Spleen (tissue), 11 donors: ENCODE measurements at regions not wholly inside any gene's neighbourhood (a gene's known extent, or its start where the extent isn't known, plus 50 kb on each side); places are given as distances from the start of the nearest gene placed in this dataset.

ENCODE experiments used
- DNase-seq: peaks from one replicate; pipeline ENCODE4 v3.0.0-alpha.2; 2020
- H3K27ac ChIP-seq, 8 donors: fragments of 200-600 bp; sonication (generic) in 7 of 8; 1 replicate in 4 of 8; 2 replicates in 4 of 8; pipeline versions ENCODE4 v1.5.0 to v1.8.0; 2016 to 2021; ENCODE audit warnings: inconsistent platforms in 4 of 8, mild to moderate bottlenecking in 4 of 8, moderate library complexity in 1 of 8
- H3K27me3 ChIP-seq, 7 donors: fragments of 200-600 bp; sonication (generic) in 6 of 7; replicated peaks in 1 of 7; 1 replicate in 4 of 7; 2 replicates in 3 of 7; pipeline versions ENCODE4 v1.5.0 to v1.8.0; 2016 to 2021; ENCODE audit warnings: inconsistent platforms in 3 of 7, mild to moderate bottlenecking in 1 of 7
- H3K36me3 ChIP-seq, 6 donors: fragments of 200-600 bp; sonication (generic) in 5 of 6; 1 replicate in 4 of 6; 2 replicates in 2 of 6; pipeline versions ENCODE4 v1.5.0 to v1.8.0; 2016 to 2021; ENCODE audit warnings: inconsistent platforms in 2 of 6
- H3K4me1 ChIP-seq, 6 donors: fragments of 200-600 bp; sonication (generic) in 5 of 6; 1 replicate in 3 of 6; 2 replicates in 3 of 6; pipeline versions ENCODE4 v1.5.0 to v1.8.0; 2016 to 2021; ENCODE audit warnings: inconsistent platforms in 3 of 6
- H3K4me3 ChIP-seq, 8 donors: fragments of 200-600 bp; sonication (generic) in 7 of 8; 1 replicate in 4 of 8; 2 replicates in 4 of 8; pipeline versions ENCODE4 v1.5.0 to v1.8.0; 2016 to 2021; ENCODE audit warnings: inconsistent platforms in 4 of 8, mild to moderate bottlenecking in 4 of 8, moderate library complexity in 2 of 8
- H3K9me3 ChIP-seq, 8 donors: fragments of 200-600 bp; sonication (generic) in 7 of 8; 1 replicate in 4 of 8; 2 replicates in 4 of 8; pipeline versions ENCODE4 v1.5.0 to v1.8.0; 2016 to 2021; ENCODE audit warnings: inconsistent platforms in 4 of 8
- CTCF ChIP-seq, 11 experiments: fragments of 200-600 bp in 7 of 11; fragments of 450-650 bp in 4 of 11; sonication (generic) in 4 of 11; IDR thresholded peaks in 8 of 11; conservative IDR thresholded peaks in 3 of 11; 1 replicate in 7 of 11; 2 replicates in 4 of 11; pipeline versions ENCODE4 v1.4.0 to v1.8.0; 2016 to 2021; ENCODE audit warnings: antibody characterized with exemption in 11 of 11, inconsistent platforms in 4 of 11, mild to moderate bottlenecking in 1 of 11
- POLR2A ChIP-seq, 3 donors: fragments of 450-650 bp; IDR thresholded peaks; one replicate each; pipeline ENCODE4 v1.5.1; 2017; ENCODE audit warnings: antibody characterized with exemption in 3 of 3, mild to moderate bottlenecking in 1 of 3
- POLR2AphosphoS5 ChIP-seq, 3 donors: sonication (generic); formaldehyde crosslinking; IDR thresholded peaks; one replicate each; pipeline ENCODE4 v1.5.1; 2017; ENCODE audit warnings: antibody characterized with exemption in 3 of 3
- WGBS, 5 donors: extraction: QIAGEN DNeasy Blood & Tissue Kit in 3 of 5; methylation state at CpG; one replicate each; pipeline versions ENCODE4 v1.1.5 to v1.1.7; 2013 to 2018; 5-methylcytosine and 5-hydroxymethylcytosine counted together
- intact Hi-C: fragments of 100-400 bp; cut with DNase I; formaldehyde crosslinking; loops from one replicate; pipeline ENCODE4 v1.15.0; 2023; ENCODE audit warnings: low total_unique reads
- donor health status: healthy with polysubstance abuse.
- donor health status: DM: no; HTN: no; CAD: no; lungs with moderate emphysema.
- donor health status: DM: no; HTN: no; CAD: no.
- donor health status: Bipolar disorder and iron deficiency.
- donor health status: healthy.
- donor health status: DM: no; HTN: no; CAD: no.
- donor health status: DM: yes; HTN: yes; CAD: no.

- no peaks in the 10 kb centered on the region for H3K4me1 ChIP-seq
- H3K27me3 ChIP-seq: no peaks in the 10 kb centered on the region
- no peak overlapping the region for H3K27ac ChIP-seq
- TF ChIP-seq POLR2AphosphoS5 (IDR thresholded peaks at IDR 0.05): no peak
- TF ChIP-seq POLR2A (IDR thresholded peaks at IDR 0.05): no peak
- TF ChIP-seq CTCF (IDR thresholded peaks at IDR 0.05 in 8 of 11, conservative IDR thresholded peaks at IDR 0.05 in 3 of 11): no peak
- H3K9me3 ChIP-seq: peaks cover 0 to 13% (median 2%) of the 10 kb centered on the region in 8 donors
- no peak for DNase-seq
- H3K36me3 ChIP-seq: no peaks in the 10 kb centered on the region
- H3K4me3 ChIP-seq: no peak overlapping the region
- intact Hi-C loops: no loop called here
- WGBS, 5 donors: 59 to 79% (median 77%) methylated on average over 4 of the region's 4 CpGs
Observed at GRCh38 chr6:54448617-54449016, 140.4 kb downstream of the TINAG start.

GRCh38 chr6:54451516-54451915 lies 143.3 kb downstream of the TINAG start:
- no peak for TF ChIP-seq CTCF (IDR thresholded peaks at IDR 0.05 in 8 of 11, conservative IDR thresholded peaks at IDR 0.05 in 3 of 11)
- no peak for TF ChIP-seq POLR2AphosphoS5 (IDR thresholded peaks at IDR 0.05)
- TF ChIP-seq POLR2A (IDR thresholded peaks at IDR 0.05): no peak
- intact Hi-C loops: no loop called here
- no peaks in the 10 kb centered on the region for H3K36me3 ChIP-seq

GRCh38 chr6:54463354-54464024 lies 155.2 kb downstream of the TINAG start:
- H3K27ac ChIP-seq: no peak overlapping the region

More at GRCh38 chr6:54451516-54451915, 143.3 kb downstream of the TINAG start:
- DNase-seq: no peak
- H3K27me3 ChIP-seq: no peaks in the 10 kb centered on the region
- H3K27ac ChIP-seq: no peak overlapping the region
- no peak overlapping the region for H3K4me3 ChIP-seq
- peaks cover 0 to 15% (median 2%) of the 10 kb centered on the region in 8 donors for H3K9me3 ChIP-seq
- no peaks in the 10 kb centered on the region for H3K4me1 ChIP-seq

More at GRCh38 chr6:54463354-54464024, 155.2 kb downstream of the TINAG start:
- Histone ChIP-seq H3K27me3 (no peaks in the 10 kb centered on the region), H3K36me3 (no peaks in the 10 kb centered on the region), H3K9me3 (peaks cover 0 to 6% (median 1%) of the 10 kb centered on the region in 8 donors), H3K4me3 (no peak overlapping the region), H3K4me1 (no peaks in the 10 kb centered on the region)
- TF ChIP-seq CTCF (IDR thresholded peaks at IDR 0.05 in 8 of 11, conservative IDR thresholded peaks at IDR 0.05 in 3 of 11) (no peak), POLR2A (IDR thresholded peaks at IDR 0.05) (no peak), POLR2AphosphoS5 (IDR thresholded peaks at IDR 0.05) (no peak)
- WGBS, 5 donors: 59 to 69% (median 67%) methylated on average over 4 of the region's 4 CpGs
- DNase-seq: no peak
- intact Hi-C loops: no loop called here
